ENCODE measurements at regions not wholly inside any gene's neighbourhood (a gene's known extent, or its start where the extent isn't known, plus 50 kb on each side); places are given as distances from the start of the nearest gene placed in this dataset.

- intact Hi-C loops (cut with DNase I): no loop called here
- no peak overlapping the region for H3K27ac ChIP-seq
- H3K27me3 ChIP-seq: no peaks in the 10 kb centered on the region
- no peak for TF ChIP-seq POLR2A (IDR thresholded peaks at IDR 0.05)
- no peak for TF ChIP-seq CTCF (IDR thresholded peaks at IDR 0.05)
- H3K4me1 ChIP-seq (replicated peaks in 1 of 2): no peaks in the 10 kb centered on the region
- no peaks in the 10 kb centered on the region for H3K9me3 ChIP-seq (replicated peaks in 1 of 3)
- no peak overlapping the region for H3K4me3 ChIP-seq
- no peaks in the 10 kb centered on the region for H3K36me3 ChIP-seq (replicated peaks in 1 of 2)
- DNase-seq: no peak
These were observed 496.6 kb upstream of the EPHA7 start for GRCh38 chr6:93915961-93916360.

- Histone ChIP-seq H3K4me1 (replicated peaks in 1 of 2) (no peaks in the 10 kb centered on the region), H3K36me3 (replicated peaks in 1 of 2) (no peaks in the 10 kb centered on the region), H3K27me3 (no peaks in the 10 kb centered on the region), H3K4me3 (no peak overlapping the region), H3K9me3 (replicated peaks in 1 of 3) (no peaks in the 10 kb centered on the region), H3K27ac (no peak overlapping the region)
- TF ChIP-seq CTCF (IDR thresholded peaks at IDR 0.05): no peak
- TF ChIP-seq POLR2A (IDR thresholded peaks at IDR 0.05): no peak
- 88 to 94% (median 93%) methylated on average over 5 of the region's 5 CpGs for WGBS, 4 donors
- no peak for DNase-seq
- intact Hi-C loops (cut with DNase I): no loop called here
These were observed 483.2 kb upstream of the EPHA7 start for GRCh38 chr6:93902517-93902916.

GRCh38 chr6:93900142-93900541 is 480.8 kb upstream of the EPHA7 start:
- intact Hi-C loops (cut with DNase I): no loop called here
- no peak overlapping the region for H3K4me3 ChIP-seq
- DNase-seq: no peak
- H3K36me3 ChIP-seq (replicated peaks in 1 of 2): no peaks in the 10 kb centered on the region
- no peaks in the 10 kb centered on the region for H3K27me3 ChIP-seq
- no peaks in the 10 kb centered on the region for H3K4me1 ChIP-seq (replicated peaks in 1 of 2)
- no peak for TF ChIP-seq CTCF (IDR thresholded peaks at IDR 0.05)
- no peak for TF ChIP-seq POLR2A (IDR thresholded peaks at IDR 0.05)
- H3K27ac ChIP-seq: no peak overlapping the region
- H3K9me3 ChIP-seq (replicated peaks in 1 of 3): no peaks in the 10 kb centered on the region

- H3K27ac ChIP-seq: no peak overlapping the region
- no peak for DNase-seq
- WGBS, 4 donors: 41 to 53% (median 42%) methylated on average over 1 of the region's 1 CpG
- no peak overlapping the region for H3K4me3 ChIP-seq
- no peaks in the 10 kb centered on the region for H3K4me1 ChIP-seq (replicated peaks in 1 of 2)
- H3K9me3 ChIP-seq (replicated peaks in 1 of 3): no peaks in the 10 kb centered on the region
- TF ChIP-seq POLR2A (IDR thresholded peaks at IDR 0.05) (no peak), CTCF (IDR thresholded peaks at IDR 0.05) (no peak)
- intact Hi-C loops (cut with DNase I): no loop called here
- no peaks in the 10 kb centered on the region for H3K27me3 ChIP-seq
- no peaks in the 10 kb centered on the region for H3K36me3 ChIP-seq (replicated peaks in 1 of 2)
These were observed 476.7 kb upstream of the EPHA7 start for GRCh38 chr6:93896081-93896480.

All from adrenal gland (tissue), 9 donors.